HG03521 (cell line): ENCODE measurements at regions not wholly inside any gene's neighbourhood (a gene's known extent, or its start where the extent isn't known, plus 50 kb on each side); places are given as distances from the start of the nearest gene placed in this dataset.

Source experiments
- ATAC-seq: cut with Tn5 transposase; IDR thresholded peaks from one replicate; pipeline ENCODE4 v1.9.1; 2021; ENCODE audit warnings: mild to moderate bottlenecking, moderate library complexity; ENCODE audit not compliant: unreplicated experiment

DNA sequence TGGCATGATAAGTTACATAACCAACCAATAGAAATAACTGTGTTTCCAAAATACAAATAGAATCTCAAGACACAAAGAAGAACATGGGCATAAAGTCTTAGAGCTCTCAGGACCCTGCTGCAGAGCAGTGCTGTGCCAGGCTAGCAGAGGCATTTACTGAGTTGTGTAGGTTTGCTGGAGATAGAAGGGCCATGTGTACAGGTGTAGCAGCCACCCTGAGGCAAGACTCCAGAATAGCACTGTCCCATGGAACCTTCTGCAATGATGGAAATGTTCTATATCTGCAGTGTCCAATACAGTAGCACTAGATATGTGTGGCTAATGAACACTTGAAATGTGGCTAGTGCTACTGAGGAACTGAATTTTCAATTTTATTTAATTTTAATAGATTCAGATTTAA lies 267.0 kb upstream of the UMPS start:
- no peak for ATAC-seq

DNA sequence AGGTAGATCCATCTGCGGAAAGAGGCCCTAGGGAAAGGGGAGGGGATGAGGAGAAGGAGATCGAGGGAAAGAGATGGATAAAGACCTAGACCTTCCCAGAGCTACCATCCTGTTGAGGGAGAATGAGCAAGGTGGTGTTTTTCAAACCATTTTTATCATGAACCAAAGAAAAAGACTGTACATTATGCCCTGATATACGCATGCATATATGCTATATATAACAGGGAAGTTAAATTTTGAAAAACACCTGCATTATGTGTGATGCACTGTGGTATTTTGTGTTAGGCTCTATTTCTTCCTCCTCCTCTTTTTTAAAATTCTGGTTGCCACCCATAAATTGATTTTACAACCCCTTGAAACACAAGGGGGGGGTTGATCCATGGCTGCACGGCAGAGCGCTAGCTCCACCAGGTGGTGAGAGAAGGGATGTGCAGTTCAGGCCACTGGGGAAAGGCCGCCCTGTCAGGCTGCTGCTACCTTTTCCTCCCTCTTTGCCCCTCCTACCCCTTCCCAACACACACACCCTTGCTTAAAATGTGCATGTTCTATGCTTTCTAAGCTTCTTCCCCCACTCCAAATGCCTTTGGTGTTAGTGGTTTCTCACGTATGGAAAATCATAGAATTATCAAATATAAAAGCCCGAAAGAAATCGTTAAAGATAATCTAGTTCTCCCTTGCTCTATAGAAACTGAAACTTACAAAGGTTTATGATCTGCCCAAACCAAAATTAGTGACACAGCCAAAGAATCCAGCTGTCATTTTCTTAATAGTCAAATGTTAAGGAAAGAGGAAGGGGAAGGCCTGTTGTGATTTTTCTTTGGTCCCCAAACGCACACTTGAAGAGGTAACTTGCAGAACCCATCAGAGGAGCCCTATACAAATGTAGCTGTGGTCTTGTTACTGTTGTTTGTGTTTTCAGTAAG lies 262.0 kb upstream of the UMPS start:
- no peak for ATAC-seq

DNA sequence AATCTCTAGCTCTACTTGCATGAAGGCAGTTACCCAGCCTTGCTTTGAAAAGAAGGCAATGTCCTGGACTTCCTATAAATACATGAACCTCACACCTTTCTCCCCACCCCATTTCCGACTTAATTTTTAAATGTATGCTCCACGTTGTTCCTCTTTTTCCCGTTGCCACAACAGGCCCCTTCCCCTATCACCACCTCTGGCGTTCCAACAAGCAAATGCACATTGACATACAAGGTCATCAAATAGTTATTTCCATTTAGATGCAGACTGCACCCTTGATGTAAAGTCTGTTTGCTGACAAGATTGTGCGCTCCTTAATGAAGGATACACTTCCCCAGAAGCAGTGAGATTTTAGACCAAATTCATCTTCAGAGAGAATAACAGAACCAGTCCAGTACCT lies 260.7 kb upstream of the UMPS start:
- ATAC-seq, result no peak

DNA sequence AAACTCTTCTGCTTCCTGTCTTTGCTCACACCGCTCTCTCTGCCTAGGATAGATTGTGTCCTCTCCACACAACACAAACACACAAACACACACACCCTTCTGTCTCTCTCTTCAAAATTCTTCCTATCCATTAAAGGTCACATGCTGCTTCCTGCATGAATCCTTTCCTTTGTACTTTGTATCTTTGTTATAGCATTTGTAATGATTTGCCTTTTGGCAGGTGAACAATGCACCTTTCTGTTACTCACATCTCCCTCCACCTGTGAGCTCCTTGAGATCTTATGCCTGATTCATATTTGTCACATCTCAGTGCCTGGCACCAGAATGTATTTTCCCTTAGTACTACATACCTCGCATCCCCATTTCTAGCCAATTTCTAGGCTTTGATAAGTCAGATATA lies 251.4 kb upstream of the UMPS start:
- no peak for ATAC-seq

DNA sequence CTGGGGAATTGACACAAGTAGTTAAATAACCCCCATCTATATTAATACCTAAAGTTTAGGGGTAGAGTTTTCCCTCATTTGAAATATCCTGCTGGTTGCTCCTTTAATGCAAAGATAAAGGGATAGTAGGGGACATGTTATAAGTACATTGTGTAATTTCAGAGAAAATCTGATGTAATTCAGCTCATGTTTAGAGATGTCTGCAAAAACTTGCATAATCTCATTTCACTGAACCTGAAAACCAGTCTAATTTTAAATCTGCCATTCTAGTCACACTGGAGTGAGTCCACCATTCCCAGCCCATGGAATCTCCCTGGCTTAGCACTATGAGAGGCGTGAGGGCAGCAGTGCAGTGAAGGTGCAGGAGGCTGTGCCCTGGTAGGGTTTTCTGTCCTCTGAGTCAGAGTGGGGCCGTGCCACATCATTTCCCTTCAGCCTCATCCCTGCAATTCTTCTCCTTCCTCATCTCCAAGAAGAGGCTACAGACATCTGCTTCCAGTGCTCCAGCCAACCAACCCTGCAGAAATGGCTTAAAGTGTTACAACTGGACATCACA lies 246.3 kb upstream of the UMPS start:
- ATAC-seq, result no peak

DNA sequence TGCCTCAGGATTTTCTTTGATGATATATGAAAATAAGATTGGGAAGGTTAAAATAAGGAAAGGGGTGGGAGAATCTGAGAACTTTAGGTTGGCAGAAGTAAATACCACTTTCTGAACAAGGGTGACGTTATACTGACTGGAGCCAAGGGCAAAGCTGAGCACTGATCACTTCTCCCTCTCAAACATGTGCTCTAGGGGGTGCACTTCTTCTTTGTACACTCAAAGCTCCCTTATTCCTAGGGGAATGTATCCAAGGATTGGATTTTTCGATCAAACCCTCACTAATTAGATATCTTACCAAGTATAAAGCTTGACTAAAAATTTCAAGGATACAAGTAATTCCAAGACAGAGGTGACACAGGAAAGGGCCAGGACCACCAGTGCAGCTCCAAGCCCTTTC lies 243.9 kb upstream of the UMPS start:
- ATAC-seq, result no peak

DNA sequence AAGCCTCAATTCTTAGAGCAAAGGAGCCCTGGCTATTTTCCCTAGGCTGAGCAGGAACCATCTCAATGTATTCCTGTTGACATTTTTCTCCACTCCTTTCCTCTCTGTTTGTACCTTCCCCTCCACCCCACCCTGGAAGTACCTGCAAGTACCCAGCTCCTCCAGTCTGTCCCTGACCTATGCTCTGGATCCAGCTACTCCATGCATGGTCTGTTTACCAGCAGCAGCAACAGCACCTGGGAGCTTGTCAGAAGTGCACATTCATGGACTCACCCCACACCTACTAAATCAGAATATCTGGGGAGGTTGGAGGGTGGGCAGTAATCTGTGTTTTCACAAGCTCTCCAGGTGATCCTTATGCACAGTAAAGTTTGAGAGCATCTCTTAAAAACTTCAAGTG lies 240.7 kb upstream of the UMPS start:
- no peak for ATAC-seq

DNA sequence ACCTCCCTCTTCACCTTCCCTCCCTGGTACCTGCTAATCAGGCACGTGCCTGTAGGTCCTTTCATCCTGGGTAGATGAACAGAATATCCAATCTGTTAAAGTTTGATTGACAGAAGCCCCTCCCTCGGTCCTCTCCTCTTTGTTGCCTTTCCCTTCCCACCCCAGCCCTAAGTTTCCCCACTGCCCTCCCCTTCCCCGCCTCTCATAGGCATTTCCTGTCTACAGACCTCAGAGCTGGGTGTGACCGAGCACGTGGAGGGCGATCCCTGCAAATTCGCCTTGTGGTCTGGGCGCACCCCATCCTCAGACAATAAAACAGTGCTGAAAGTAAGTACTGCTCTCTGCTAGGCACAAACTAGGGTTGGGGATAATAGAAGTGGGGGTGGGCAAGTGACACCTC lies 239.2 kb upstream of the UMPS start:
- ATAC-seq, result no peak

DNA sequence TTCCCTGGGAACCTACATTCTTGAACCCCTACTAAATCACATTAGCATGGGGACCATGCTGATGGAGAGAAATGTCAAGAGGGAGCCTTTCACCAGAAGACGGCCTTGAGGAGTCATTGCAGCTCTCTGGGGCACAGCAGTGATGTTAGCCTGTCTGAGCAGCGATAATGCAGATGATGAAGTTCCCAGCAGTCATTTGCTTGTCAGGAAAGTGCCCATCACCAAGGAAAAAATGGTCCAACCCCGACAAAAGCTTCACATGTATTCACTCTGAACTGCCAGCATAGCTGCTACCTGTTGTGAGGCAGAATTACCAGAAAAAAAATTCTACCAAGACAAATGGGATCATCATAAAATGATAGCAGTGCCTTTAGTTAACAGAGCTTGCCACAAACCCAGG lies 238.4 kb upstream of the UMPS start:
- no peak for ATAC-seq

DNA sequence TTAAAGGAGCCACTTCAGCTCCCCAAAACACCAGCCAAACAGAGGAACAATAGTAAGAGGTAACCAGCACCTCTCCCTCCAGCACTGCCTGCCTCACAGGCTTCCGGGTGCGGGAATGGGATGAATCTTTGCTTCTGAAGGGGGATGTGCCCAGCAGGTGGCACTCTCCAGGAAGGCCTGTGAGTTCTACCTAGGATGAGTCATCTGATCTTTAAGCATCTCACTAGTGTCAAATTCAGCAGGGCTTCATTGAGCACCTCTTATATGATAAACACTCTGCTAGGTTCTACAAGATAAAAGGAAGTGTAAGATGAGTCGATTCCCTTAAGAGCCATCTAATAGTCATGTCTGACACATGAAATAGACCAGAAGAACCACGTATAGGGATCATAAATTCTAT lies 237.4 kb upstream of the UMPS start:
- no peak for ATAC-seq

DNA sequence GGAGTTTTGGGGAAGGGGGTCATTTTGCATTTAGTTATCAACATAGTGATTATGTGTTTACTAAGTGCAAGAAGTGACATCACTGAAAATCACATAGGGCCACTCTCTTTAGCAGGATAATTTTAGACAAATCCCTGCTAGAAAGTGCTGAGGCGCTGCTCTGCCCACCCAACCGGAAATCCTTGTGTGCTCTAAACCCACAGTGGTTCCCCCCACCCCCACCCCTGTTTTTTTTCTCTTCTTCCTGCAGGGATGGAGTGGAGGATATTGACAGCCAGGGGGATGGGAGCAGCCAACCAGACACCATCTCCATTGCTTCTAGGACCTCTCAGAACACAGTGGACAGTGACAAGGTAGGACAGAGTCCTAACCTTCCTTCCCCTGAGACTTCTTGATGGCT lies 234.2 kb upstream of the UMPS start:
- no peak for ATAC-seq

DNA sequence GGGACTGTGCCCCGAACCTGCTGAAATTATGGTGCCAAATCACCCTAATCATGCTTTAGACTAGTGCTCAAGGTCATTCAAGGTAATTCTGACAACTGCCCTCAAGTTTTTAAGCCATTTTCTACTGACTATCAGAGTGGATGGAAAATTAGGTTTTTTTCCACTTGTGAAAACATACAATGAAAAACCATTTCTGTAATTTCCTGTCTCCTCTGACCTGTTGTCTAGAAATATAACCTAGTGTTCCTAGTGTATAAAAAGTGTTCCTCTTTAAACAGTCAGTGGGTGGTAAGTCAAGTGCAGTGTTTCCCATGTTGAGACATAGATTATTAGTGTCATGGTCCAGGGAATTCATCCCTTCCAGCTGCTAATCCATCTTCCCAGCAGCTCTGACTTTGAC lies 232.8 kb upstream of the UMPS start:
- no peak for ATAC-seq

DNA sequence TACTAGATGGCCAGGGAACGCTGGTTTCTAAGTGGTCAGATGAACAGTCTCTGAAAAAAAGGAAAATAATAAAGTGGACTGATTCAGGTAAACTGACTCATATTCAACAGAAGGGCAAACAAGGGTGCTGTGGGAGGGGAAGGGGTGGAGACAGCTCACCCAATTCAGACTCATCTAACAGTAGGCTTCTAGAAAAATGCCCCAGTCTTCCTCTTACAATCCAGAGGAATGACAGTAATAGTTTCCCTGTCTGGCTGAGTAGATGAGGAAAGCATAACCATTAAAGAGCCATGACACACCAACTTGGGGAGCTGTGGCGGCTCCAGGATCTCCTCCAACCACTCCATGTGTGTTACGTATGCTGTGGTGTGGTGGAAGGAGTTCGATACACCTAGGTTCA lies 231.4 kb upstream of the UMPS start:
- no peak for ATAC-seq

DNA sequence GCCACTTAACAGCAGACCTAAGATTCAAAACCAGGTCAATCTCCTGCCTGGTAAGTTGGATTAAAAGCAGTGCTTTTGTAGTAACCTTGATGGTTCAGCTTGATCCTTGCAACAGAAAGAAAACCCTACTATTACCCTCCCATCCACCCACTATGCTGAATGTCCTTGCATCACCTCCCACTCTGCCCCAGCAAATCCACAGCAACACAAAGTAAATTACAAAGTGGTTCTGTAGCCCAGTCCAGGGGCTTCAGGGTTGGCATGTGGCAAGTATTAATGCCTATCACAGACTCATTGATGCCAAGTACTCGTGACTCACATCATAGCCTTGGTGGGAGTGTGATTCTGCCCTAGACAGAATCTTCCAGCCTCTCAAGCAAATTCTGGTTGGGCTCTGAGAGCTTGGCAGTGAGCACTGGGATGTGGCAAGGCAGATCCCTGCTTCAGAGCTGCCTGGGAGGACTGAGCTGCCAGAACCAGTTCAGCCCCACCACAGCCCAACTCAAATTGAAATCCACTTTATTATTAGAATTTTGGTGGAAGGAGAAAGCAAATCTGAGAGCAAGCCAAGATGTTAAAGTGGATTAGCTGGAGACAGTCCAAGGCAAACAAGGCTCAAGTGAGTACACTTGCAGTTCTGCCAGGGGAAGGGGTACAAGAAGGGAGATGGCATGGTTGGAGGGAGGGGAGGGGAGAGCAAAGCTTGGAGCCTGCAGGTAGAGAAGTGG lies 225.8 kb upstream of the UMPS start:
- ATAC-seq, result no peak

DNA sequence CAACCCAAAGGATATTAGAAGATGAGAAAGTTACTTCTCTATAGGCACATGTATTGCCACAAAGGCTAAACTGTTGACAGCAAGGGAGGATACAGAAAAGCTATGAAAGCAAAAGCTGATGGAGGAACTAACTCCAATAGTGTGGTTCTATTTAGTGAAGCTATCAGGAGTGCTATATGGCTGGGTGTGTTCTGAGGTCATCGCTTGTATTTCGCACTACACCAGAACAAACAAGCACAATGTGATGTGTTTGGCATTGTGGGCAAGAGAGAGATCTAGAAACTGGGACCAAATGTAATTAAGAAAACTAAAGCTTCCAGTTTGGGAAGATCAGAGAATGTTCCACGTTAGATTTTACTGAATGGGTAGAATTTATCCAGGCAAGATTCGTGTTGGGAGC lies 220.4 kb upstream of the UMPS start:
- no peak for ATAC-seq

DNA sequence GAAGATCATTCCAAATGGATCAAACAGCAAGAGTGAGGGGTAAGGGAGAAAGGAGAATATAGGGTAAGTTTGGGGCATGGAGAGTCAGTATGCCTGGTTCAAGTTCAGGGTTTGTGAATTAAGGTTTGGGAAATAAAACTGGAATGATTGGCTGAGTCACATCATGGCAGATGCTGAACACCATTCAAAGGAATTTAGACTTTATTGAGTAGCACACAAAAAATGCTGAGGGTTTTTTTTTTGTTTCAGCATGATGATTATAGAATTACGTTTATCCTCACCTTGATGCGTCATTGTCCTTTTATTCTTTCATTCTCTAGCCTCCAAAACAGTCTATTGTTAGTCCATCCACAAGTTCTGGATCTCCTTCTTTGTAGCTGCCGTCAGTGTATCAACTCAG lies 220.0 kb upstream of the UMPS start:
- ATAC-seq, result no peak

DNA sequence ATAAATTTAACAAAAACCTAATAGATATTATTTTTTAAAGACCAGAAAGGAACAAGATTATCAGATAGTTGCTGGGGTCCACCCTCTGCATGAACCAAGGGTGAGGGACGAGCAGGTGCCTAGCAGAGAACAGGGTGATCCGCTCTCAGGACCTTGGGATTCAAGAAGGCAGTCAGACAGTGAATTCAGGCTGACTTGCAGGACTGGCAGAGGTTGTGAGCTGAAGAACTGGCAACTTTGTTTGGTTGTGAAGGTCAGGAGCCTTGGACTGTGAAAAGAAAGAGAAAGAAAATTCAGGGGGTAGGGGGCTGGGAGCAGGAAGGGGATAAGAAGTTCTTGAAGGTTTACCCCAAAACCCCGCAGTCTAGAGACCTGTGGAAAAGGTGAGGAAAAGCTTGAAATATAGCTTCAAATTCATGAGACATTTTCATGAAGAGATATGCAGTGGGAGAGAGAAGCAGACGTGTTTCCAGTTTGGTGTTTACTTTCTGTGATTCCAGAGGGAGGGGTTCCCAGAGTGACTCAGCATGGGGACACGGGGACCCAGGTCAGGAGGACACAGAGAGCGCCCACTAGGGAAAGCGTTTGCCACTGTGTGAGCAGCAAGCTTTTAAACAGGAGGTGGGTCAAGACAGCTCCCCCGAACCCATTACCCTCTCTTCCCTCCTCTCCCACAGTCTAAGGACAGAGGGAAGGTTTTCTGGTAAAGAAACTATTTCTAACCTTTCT lies 217.2 kb upstream of the UMPS start:
- no peak for ATAC-seq

DNA sequence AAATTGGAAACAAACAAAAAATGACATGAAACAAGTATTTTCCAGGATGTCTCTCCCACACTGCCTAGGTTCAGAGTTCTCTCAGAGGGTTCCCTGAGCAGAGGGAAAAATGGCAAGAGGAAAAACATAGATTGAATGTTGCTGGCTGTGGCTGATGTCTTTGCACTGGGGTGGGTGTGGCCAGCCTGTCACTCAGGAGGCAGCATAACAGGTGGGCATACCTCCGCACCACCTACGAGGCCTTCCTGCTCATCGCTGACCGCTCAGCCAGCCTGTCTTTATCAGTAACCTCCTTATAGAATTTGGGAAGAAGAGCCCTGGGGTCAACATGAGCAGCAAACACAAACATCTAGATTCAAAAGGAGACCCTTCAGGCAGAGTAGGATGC lies 216.6 kb upstream of the UMPS start:
- ATAC-seq, result no peak

DNA sequence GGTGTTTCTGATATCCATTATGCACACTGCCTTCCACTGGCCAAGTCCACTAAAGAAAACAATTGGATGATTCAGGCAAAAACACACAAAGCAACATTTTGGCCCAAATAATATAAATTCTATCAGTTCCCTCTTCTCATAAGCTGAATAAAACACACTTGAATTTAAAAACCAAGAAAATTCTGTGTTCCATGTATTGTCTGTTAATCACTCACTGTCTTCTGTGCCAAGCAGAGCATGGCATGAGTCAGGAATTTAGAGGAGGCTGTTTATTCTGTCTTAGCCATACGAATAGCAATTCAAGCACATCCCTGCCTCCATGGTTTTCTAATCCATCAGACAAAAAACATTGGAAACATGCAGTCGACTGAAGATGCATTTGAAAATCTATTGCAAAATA lies 215.6 kb upstream of the UMPS start:
- no peak for ATAC-seq

DNA sequence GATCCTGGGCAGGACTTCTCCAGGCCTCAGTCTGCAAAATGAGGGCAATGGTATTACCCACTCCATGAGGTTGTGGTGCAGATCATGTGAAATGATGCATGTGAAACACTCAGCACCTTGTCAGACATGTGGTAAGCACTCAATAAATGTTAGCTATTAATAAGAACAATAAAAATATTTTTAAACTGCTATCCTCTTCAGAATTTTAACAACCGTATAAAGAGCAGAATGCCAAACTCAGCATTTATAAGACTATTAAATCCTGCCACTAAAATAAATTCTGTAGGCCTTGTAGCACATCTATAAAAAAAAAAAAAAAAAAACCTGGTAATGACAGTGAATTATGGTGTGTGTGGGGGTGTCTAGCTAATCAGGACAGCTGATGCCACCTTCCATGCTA lies 213.9 kb upstream of the UMPS start:
- ATAC-seq, result no peak

DNA sequence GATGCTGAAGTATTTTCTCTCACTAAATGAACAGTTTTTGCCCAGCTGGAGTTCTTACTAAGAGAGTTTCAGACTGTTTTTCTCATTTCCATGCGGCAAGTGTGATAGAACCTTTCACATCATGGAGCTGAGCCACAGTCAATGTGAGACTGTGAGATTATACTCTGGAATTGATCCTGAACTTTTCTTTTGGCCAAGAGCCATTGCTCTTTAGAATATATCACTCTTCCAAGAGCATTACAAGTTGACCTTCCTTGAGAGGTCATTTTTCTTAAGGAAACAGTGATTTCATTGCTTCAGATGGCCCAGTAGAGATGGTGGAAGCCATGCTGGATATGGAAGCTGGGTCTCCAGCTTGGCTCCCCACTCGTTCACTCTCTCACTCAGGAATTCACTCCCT lies 212.9 kb upstream of the UMPS start:
- no peak for ATAC-seq

DNA sequence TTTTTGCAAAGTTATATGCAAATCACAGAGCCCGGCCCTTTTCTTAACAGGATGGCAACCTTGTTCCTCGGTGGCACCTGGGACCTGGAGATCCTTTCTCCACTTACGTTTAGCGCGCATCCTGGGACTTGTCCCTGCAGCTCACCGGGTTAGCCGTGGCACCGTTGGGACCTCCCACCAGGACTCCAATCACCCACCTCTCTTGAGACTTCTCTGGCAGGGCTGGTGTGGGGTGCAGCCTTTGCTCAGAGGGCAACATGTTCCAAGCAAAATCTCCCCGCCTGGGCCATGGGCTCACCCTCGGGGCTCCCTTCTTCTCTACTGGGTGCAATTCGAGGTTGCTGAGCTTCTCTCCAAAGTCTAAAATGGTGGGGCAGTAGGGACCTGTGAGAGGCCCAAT lies 211.9 kb upstream of the UMPS start:
- no peak for ATAC-seq
